ENCODE measurements at regions not wholly inside any gene's neighbourhood (a gene's known extent, or its start where the extent isn't known, plus 50 kb on each side); places are given as distances from the start of the nearest gene placed in this dataset.
"Not testable (repeated sequence)": the region's sequence is repeated elsewhere in the genome, so short reads cannot be mapped to it uniquely, and the experiment has no call there.

GRCh38 chr7:136136906-136137454, 159.8 kb upstream of the MTPN start:
- no peak for DNase-seq (ENCODE audit: extremely low read depth, low read depth)

- no peak for DNase-seq (ENCODE audit: extremely low read depth, low read depth)
Observed at GRCh38 chr7:136134503-136134902, 157.3 kb upstream of the MTPN start.

GRCh38 chr7:136133551-136133950, 156.4 kb upstream of the MTPN start:
- no peak for DNase-seq (ENCODE audit: extremely low read depth, low read depth)

GRCh38 chr7:136131304-136131630, 154.1 kb upstream of the MTPN start:
- DNase-seq (ENCODE audit: extremely low read depth, low read depth), result no peak

GRCh38 chr7:136130511-136131303, 153.5 kb upstream of the MTPN start:
- no peak for DNase-seq (ENCODE audit: extremely low read depth, low read depth)

- DNase-seq (ENCODE audit: extremely low read depth, low read depth), result no peak
Observed at GRCh38 chr7:136128050-136128449, 150.9 kb upstream of the MTPN start.

- DNase-seq (ENCODE audit: extremely low read depth, low read depth), result no peak
Observed at GRCh38 chr7:136123352-136123751, 146.2 kb upstream of the MTPN start.

- DNase-seq (ENCODE audit: extremely low read depth, low read depth), result no peak
Observed at GRCh38 chr7:136122026-136122425, 144.9 kb upstream of the MTPN start.

GRCh38 chr7:136117539-136117938, 140.4 kb upstream of the MTPN start:
- DNase-seq (ENCODE audit: extremely low read depth, low read depth), result no peak

GRCh38 chr7:136116186-136116585, 139.0 kb upstream of the MTPN start:
- DNase-seq (ENCODE audit: extremely low read depth, low read depth), result no peak

- DNase-seq (ENCODE audit: extremely low read depth, low read depth), result peak; percentile 34
Observed at GRCh38 chr7:136114966-136115762, 138.0 kb upstream of the MTPN start.

- DNase-seq (ENCODE audit: extremely low read depth, low read depth), result not testable (repeated sequence)
Observed at GRCh38 chr7:136114467-136114866, 137.3 kb upstream of the MTPN start.

- not testable (repeated sequence) for DNase-seq (ENCODE audit: extremely low read depth, low read depth)
Observed at GRCh38 chr7:136109037-136109436, 131.9 kb upstream of the MTPN start.

- DNase-seq (ENCODE audit: extremely low read depth, low read depth), result no peak
Observed at GRCh38 chr7:136105191-136105590, 128.0 kb upstream of the MTPN start.

GRCh38 chr7:136104269-136104603, 127.1 kb upstream of the MTPN start:
- no peak for DNase-seq (ENCODE audit: extremely low read depth, low read depth)

- DNase-seq (ENCODE audit: extremely low read depth, low read depth), result no peak
Observed at GRCh38 chr7:136103545-136104268, 126.5 kb upstream of the MTPN start.

GRCh38 chr7:136102881-136103280, 125.7 kb upstream of the MTPN start:
- no peak for DNase-seq (ENCODE audit: extremely low read depth, low read depth)

GRCh38 chr7:136092714-136093113, 115.6 kb upstream of the MTPN start:
- DNase-seq (ENCODE audit: extremely low read depth, low read depth), result not testable (repeated sequence)

- no peak for DNase-seq (ENCODE audit: extremely low read depth, low read depth)
Observed at GRCh38 chr7:136087881-136088280, 110.7 kb upstream of the MTPN start.

- peak; percentile 94 for DNase-seq (ENCODE audit: extremely low read depth, low read depth)
Observed at GRCh38 chr7:136086712-136087111, 109.6 kb upstream of the MTPN start.

GRCh38 chr7:136079934-136080333, 102.8 kb upstream of the MTPN start:
- DNase-seq (ENCODE audit: extremely low read depth, low read depth), result no peak

All from NCI-H460 (cell line).